Nephron (organoid): ENCODE measurements at regions not wholly inside any gene's neighbourhood (a gene's known extent, or its start where the extent isn't known, plus 50 kb on each side); places are given as distances from the start of the nearest gene placed in this dataset.
"Not testable (repeated sequence)": the region's sequence is repeated elsewhere in the genome, so short reads cannot be mapped to it uniquely, and the experiment has no call there.

ENCODE experiments used
- H3K27ac Mint-ChIP-seq, 3 experiments: 2 replicates each; pipeline ENCODE4 v1.8.0; 2020; ENCODE audit warnings: mixed read lengths in 3 of 3, mild to moderate bottlenecking in 2 of 3, moderate library complexity in 1 of 3
- H3K27me3 Mint-ChIP-seq: 2 replicates; pipeline ENCODE4 v1.8.0; 2021; ENCODE audit warnings: low read depth, mild to moderate bottlenecking, moderate library complexity, mixed read lengths
- H3K36me3 Mint-ChIP-seq: 2 replicates; pipeline ENCODE4 v1.8.0; 2020; ENCODE audit warnings: low read depth, mixed read lengths
- H3K4me1 Mint-ChIP-seq: 2 replicates; pipeline ENCODE4 v1.8.0; 2020; ENCODE audit warnings: mixed read lengths
- H3K4me3 Mint-ChIP-seq, 3 experiments: 2 replicates each; pipeline ENCODE4 v1.8.0; 2020; ENCODE audit warnings: mild to moderate bottlenecking in 3 of 3, mixed read lengths in 3 of 3, moderate library complexity in 2 of 3
- H3K9me3 Mint-ChIP-seq: 2 replicates; pipeline ENCODE4 v1.8.0; 2020; ENCODE audit warnings: mixed read lengths
- CTCF ChIP-seq, 3 experiments: fragments of 200-600 bp; sonication (generic); IDR thresholded peaks; one replicate each; pipeline ENCODE4 v1.5.0; 2021; ENCODE audit warnings: antibody characterized with exemption in 3 of 3; ENCODE audit not compliant: unreplicated experiment in 3 of 3

- Mint-ChIP-seq H3K4me3 (no peak overlapping the region), H3K27me3 (no peaks in the 10 kb centered on the region), H3K9me3 (peaks cover 14% of the 10 kb centered on the region), H3K36me3 (no peaks in the 10 kb centered on the region), H3K4me1 (peaks cover 6% of the 10 kb centered on the region), H3K27ac (no peak overlapping the region)
- no peak for TF ChIP-seq CTCF (IDR thresholded peaks at IDR 0.05; ENCODE audit: unreplicated experiment in 3 of 3)
These were observed 234.9 kb upstream of the ACTBL2 start for GRCh38 chr5:57717555-57717954.

- Mint-ChIP-seq H3K4me3 (no peak overlapping the region), H3K27me3 (no peaks in the 10 kb centered on the region), H3K4me1 (peaks cover 6% of the 10 kb centered on the region), H3K27ac (no peak overlapping the region), H3K36me3 (no peaks in the 10 kb centered on the region), H3K9me3 (peaks cover 14% of the 10 kb centered on the region)
- TF ChIP-seq CTCF (IDR thresholded peaks at IDR 0.05; ENCODE audit: unreplicated experiment in 3 of 3): no peak
These were observed 234.1 kb upstream of the ACTBL2 start for GRCh38 chr5:57716661-57717060.

GRCh38 chr5:57715296-57715695 lies 232.7 kb upstream of the ACTBL2 start:
- TF ChIP-seq CTCF (IDR thresholded peaks at IDR 0.05; ENCODE audit: unreplicated experiment in 3 of 3): no peak
- peaks cover 14% of the 10 kb centered on the region for H3K9me3 Mint-ChIP-seq
- no peaks in the 10 kb centered on the region for H3K27me3 Mint-ChIP-seq
- H3K4me3 Mint-ChIP-seq: no peak overlapping the region
- no peaks in the 10 kb centered on the region for H3K4me1 Mint-ChIP-seq
- no peak overlapping the region for H3K27ac Mint-ChIP-seq
- no peaks in the 10 kb centered on the region for H3K36me3 Mint-ChIP-seq

GRCh38 chr5:57713535-57713934 lies 230.9 kb upstream of the ACTBL2 start:
- H3K27ac Mint-ChIP-seq, H3K27me3 Mint-ChIP-seq, H3K4me1 Mint-ChIP-seq, H3K36me3 Mint-ChIP-seq, H3K4me3 Mint-ChIP-seq: not testable (repeated sequence)
- peaks cover 17% of the 10 kb centered on the region for H3K9me3 Mint-ChIP-seq

GRCh38 chr5:57711946-57712345 lies 229.3 kb upstream of the ACTBL2 start:
- Mint-ChIP-seq H3K4me1 (no peaks in the 10 kb centered on the region), H3K27me3 (no peaks in the 10 kb centered on the region), H3K36me3 (no peaks in the 10 kb centered on the region), H3K9me3 (peaks cover 17% of the 10 kb centered on the region), H3K4me3 (no peak overlapping the region), H3K27ac (no peak overlapping the region)
- no peak for TF ChIP-seq CTCF (IDR thresholded peaks at IDR 0.05; ENCODE audit: unreplicated experiment in 3 of 3)

- peaks cover 17% of the 10 kb centered on the region for H3K9me3 Mint-ChIP-seq
- H3K4me1 Mint-ChIP-seq: no peaks in the 10 kb centered on the region
- no peaks in the 10 kb centered on the region for H3K27me3 Mint-ChIP-seq
- no peak for TF ChIP-seq CTCF (IDR thresholded peaks at IDR 0.05; ENCODE audit: unreplicated experiment in 3 of 3)
- H3K36me3 Mint-ChIP-seq: no peaks in the 10 kb centered on the region
- H3K27ac Mint-ChIP-seq: no peak overlapping the region
- no peak overlapping the region for H3K4me3 Mint-ChIP-seq
These were observed 228.9 kb upstream of the ACTBL2 start for GRCh38 chr5:57711471-57711870.
